ENCODE measurements at regions not wholly inside any gene's neighbourhood (a gene's known extent, or its start where the extent isn't known, plus 50 kb on each side); places are given as distances from the start of the nearest gene placed in this dataset.

- TF ChIP-seq CTCF (conservative IDR thresholded peaks at IDR 0.05; ENCODE audit: low read depth, low read length), result no peak
- DNase-seq (ENCODE audit: low read depth), result no peak
- H3K4me3 ChIP-seq (ENCODE audit: low read depth, low read length), result no peak overlapping the region
Measured at GRCh38 chr15:70215951-70216350, 118.2 kb upstream of the TLE3 start.

- no peak for DNase-seq (ENCODE audit: low read depth)
- no peak for TF ChIP-seq CTCF (conservative IDR thresholded peaks at IDR 0.05; ENCODE audit: low read depth, low read length)
- no peak overlapping the region for H3K4me3 ChIP-seq (ENCODE audit: low read depth, low read length)
Measured at GRCh38 chr15:70214941-70215635, 117.4 kb upstream of the TLE3 start.

- DNase-seq (ENCODE audit: low read depth), result no peak
- H3K4me3 ChIP-seq (ENCODE audit: low read depth, low read length), result no peak overlapping the region
- TF ChIP-seq CTCF (conservative IDR thresholded peaks at IDR 0.05; ENCODE audit: low read depth, low read length), result no peak
Measured at GRCh38 chr15:70214276-70214675, 116.6 kb upstream of the TLE3 start.

GRCh38 chr15:70213794-70214193 lies 116.1 kb upstream of the TLE3 start:
- no peak for DNase-seq (ENCODE audit: low read depth)
- no peak overlapping the region for H3K4me3 ChIP-seq (ENCODE audit: low read depth, low read length)
- TF ChIP-seq CTCF (conservative IDR thresholded peaks at IDR 0.05; ENCODE audit: low read depth, low read length), result no peak

GRCh38 chr15:70212963-70213315 lies 115.2 kb upstream of the TLE3 start:
- H3K4me3 ChIP-seq (ENCODE audit: low read depth, low read length), result no peak overlapping the region
- TF ChIP-seq CTCF (conservative IDR thresholded peaks at IDR 0.05; ENCODE audit: low read depth, low read length), result no peak
- no peak for DNase-seq (ENCODE audit: low read depth)

- DNase-seq (ENCODE audit: low read depth), result no peak
- no peak for TF ChIP-seq CTCF (conservative IDR thresholded peaks at IDR 0.05; ENCODE audit: low read depth, low read length)
- H3K4me3 ChIP-seq (ENCODE audit: low read depth, low read length), result no peak overlapping the region
Measured at GRCh38 chr15:70212286-70212962, 114.7 kb upstream of the TLE3 start.

- peak; percentile 30 for TF ChIP-seq CTCF (conservative IDR thresholded peaks at IDR 0.05; ENCODE audit: low read depth, low read length)
- no peak for DNase-seq (ENCODE audit: low read depth)
- no peak overlapping the region for H3K4me3 ChIP-seq (ENCODE audit: low read depth, low read length)
Measured at GRCh38 chr15:70210528-70210927, 112.8 kb upstream of the TLE3 start.
